NT2/D1 (cell line): ENCODE measurements at regions not wholly inside any gene's neighbourhood (a gene's known extent, or its start where the extent isn't known, plus 50 kb on each side); places are given as distances from the start of the nearest gene placed in this dataset.
"Not testable (repeated sequence)": the region's sequence is repeated elsewhere in the genome, so short reads cannot be mapped to it uniquely, and the experiment has no call there.

Experiments used
- SUZ12 ChIP-seq: IDR thresholded peaks from 2 replicates; pipeline ENCODE4 v1.6.1; 2011; ENCODE audit not compliant: insufficient read length, insufficient read depth; ENCODE audit errors: extremely low read depth
- YY1 ChIP-seq: IDR thresholded peaks from 2 replicates; pipeline ENCODE4 v1.6.1; 2011; ENCODE audit not compliant: insufficient read length, insufficient read depth
- ZNF274 ChIP-seq: IDR thresholded peaks from 2 replicates; pipeline ENCODE4 v1.6.1; 2011; ENCODE audit warnings: mild to moderate bottlenecking, low read depth, low read length

GRCh38 chr1:182154425-182154824, 92.9 kb upstream of the ZNF648 start:
- not testable (repeated sequence) for TF ChIP-seq SUZ12, ZNF274, YY1
